ENCODE measurements at regions not wholly inside any gene's neighbourhood (a gene's known extent, or its start where the extent isn't known, plus 50 kb on each side); places are given as distances from the start of the nearest gene placed in this dataset.

- no peak for TF ChIP-seq ZNF462 (CRISPR knock-in tag; IDR thresholded peaks at IDR 0.05)
- TF ChIP-seq CREB1 (CRISPR knock-in tag; IDR thresholded peaks at IDR 0.05; ENCODE audit: low read depth): no peak
- TF ChIP-seq ETS1 (IDR thresholded peaks at IDR 0.05): no peak
- TF ChIP-seq ZNF331 (CRISPR knock-in tag; IDR thresholded peaks at IDR 0.05; ENCODE audit: low read depth): no peak
- no peak for TF ChIP-seq JUNB (IDR thresholded peaks at IDR 0.05; ENCODE audit: unreplicated experiment)
- TF ChIP-seq POLR2AphosphoS5 (IDR thresholded peaks at IDR 0.05; ENCODE audit: low read depth): no peak
- no peak for TF ChIP-seq STAT1 (IDR thresholded peaks at IDR 0.05; ENCODE audit: unreplicated experiment)
- no peak for TF ChIP-seq EZH2 (IDR thresholded peaks at IDR 0.05; ENCODE audit: low read depth, unreplicated experiment)
- TF ChIP-seq CTCF (conservative IDR thresholded peaks at IDR 0.05; ENCODE audit: low read depth in 2 of 2): no peak
- no peak for TF ChIP-seq NANOG (IDR thresholded peaks at IDR 0.05; ENCODE audit: borderline replicate concordance)
- TF ChIP-seq EZH2phosphoT487 (IDR thresholded peaks at IDR 0.05; ENCODE audit: unreplicated experiment): no peak
Observed at GRCh38 chr10:108187408-108188012, 1023.0 kb upstream of the SORCS1 start (continued).

All from GM23338 (cell line).